IMR-90 (cell line): ENCODE measurements at regions not wholly inside any gene's neighbourhood (a gene's known extent, or its start where the extent isn't known, plus 50 kb on each side); places are given as distances from the start of the nearest gene placed in this dataset.

Experiments
- ATAC-seq: fragments of 200-7000 bp; cut with Tn5 transposase; 2 replicates; pipeline ENCODE4 v1.9.1; 2020; ENCODE audit warnings: low read depth, mild to moderate bottlenecking, moderate library complexity
- BruUV-seq: library from RNA; stranded (reverse); fragments of 400-500 nt; replicated peaks from 2 replicates; lab custom pipeline; 2021; lab: Mats Ljungman, UMichigan
- CTCF ChIA-PET: fragments of 300-600 bp; formaldehyde crosslinking; extraction: SDS; loops from one replicate; lab custom pipeline; 2021; ENCODE audit warnings: antibody characterized with exemption; lab: Yijun Ruan, JAX
- POLR2A ChIA-PET: fragments of 300-600 bp; sonication (Branson Sonifier 250); formaldehyde crosslinking; loops from one replicate; lab custom pipeline; 2022; ENCODE audit warnings: antibody characterized with exemption; ENCODE audit not compliant: unreplicated experiment; lab: Charles Lee
- DNase-seq: peaks from one replicate; pipeline ENCODE4 v3.0.0; 2013
- H2AFZ ChIP-seq: replicated peaks from 2 replicates; pipeline ENCODE3; 2013; ENCODE audit warnings: low read length, mild to moderate bottlenecking; ENCODE audit not compliant: poor library complexity
- H2AK5ac ChIP-seq: 2 replicates; pipeline ENCODE4 v1.6.1; 2013; ENCODE audit warnings: low read depth, low read length, inconsistent platforms
- H2AK9ac ChIP-seq: replicated peaks from 2 replicates; pipeline ENCODE3; 2013; ENCODE audit warnings: mild to moderate bottlenecking, low read depth, low read length, moderate library complexity; ENCODE audit not compliant: poor library complexity
- H2BK120ac ChIP-seq: 2 replicates; pipeline ENCODE4 v1.6.1; 2013; ENCODE audit warnings: low read depth, low read length, inconsistent platforms
- H2BK15ac ChIP-seq: 3 replicates; pipeline ENCODE4 v1.6.1; 2013; ENCODE audit warnings: low read depth, low read length, inconsistent platforms
- H2BK20ac ChIP-seq: 2 replicates; pipeline ENCODE4 v1.6.1; 2013; ENCODE audit warnings: low read depth, mild to moderate bottlenecking, inconsistent platforms, low read length, moderate library complexity
- H2BK5ac ChIP-seq: 2 replicates; pipeline ENCODE4 v1.6.1; 2013; ENCODE audit warnings: mild to moderate bottlenecking, low read depth, low read length, inconsistent platforms; ENCODE audit not compliant: poor library complexity, severe bottlenecking
- H3K14ac ChIP-seq: replicated peaks from 2 replicates; pipeline ENCODE4 v1.6.1; 2013; ENCODE audit warnings: low read depth, low read length, inconsistent platforms
- H3K18ac ChIP-seq: 2 replicates; pipeline ENCODE4 v1.6.1; 2013; ENCODE audit warnings: low read depth, low read length, control low read depth
- H3K23ac ChIP-seq: 2 replicates; pipeline ENCODE4 v1.6.1; 2013; ENCODE audit warnings: low read depth, low read length, inconsistent platforms
- H3K27ac ChIP-seq: 2 replicates; pipeline ENCODE4 v1.5.1; 2013; ENCODE audit warnings: mild to moderate bottlenecking, control low read depth, low read length; ENCODE audit not compliant: insufficient read depth
- H3K27me3 ChIP-seq: 2 replicates; pipeline ENCODE4 v1.6.1; 2013; ENCODE audit warnings: low read length; ENCODE audit not compliant: control insufficient read depth, insufficient read depth
- H3K36me3 ChIP-seq: 2 replicates; pipeline ENCODE4 v1.6.1; 2013; ENCODE audit warnings: low read length, mixed read lengths; ENCODE audit not compliant: control insufficient read depth, insufficient read depth
- H3K4ac ChIP-seq: 2 replicates; pipeline ENCODE4 v1.6.1; 2013; ENCODE audit warnings: low read depth, low read length, inconsistent platforms
- H3K4me1 ChIP-seq: 2 replicates; pipeline ENCODE4 v1.6.1; 2013; ENCODE audit warnings: low read length, mixed read lengths; ENCODE audit not compliant: control insufficient read depth, insufficient read depth
- H3K4me2 ChIP-seq: 2 replicates; pipeline ENCODE4 v1.6.1; 2013; ENCODE audit warnings: low read depth, mild to moderate bottlenecking, control low read depth, low read length, moderate library complexity
- H3K4me3 ChIP-seq: 2 replicates; pipeline ENCODE4 v1.5.1; 2013; ENCODE audit warnings: low read depth, mild to moderate bottlenecking, control low read depth, low read length, moderate library complexity; ENCODE audit not compliant: insufficient read depth
- H3K56ac ChIP-seq: 2 replicates; pipeline ENCODE4 v1.6.1; 2013; ENCODE audit warnings: low read length, inconsistent platforms; ENCODE audit not compliant: insufficient read depth; ENCODE audit errors: extremely low read depth
- H3K79me1 ChIP-seq, 2 experiments: 2 replicates each; pipeline ENCODE4 v1.6.1; 2013; ENCODE audit warnings: low read length in 2 of 2, inconsistent platforms in 1 of 2, low read depth in 1 of 2
- H3K9ac ChIP-seq: 2 replicates; pipeline ENCODE4 v1.6.1; 2013; ENCODE audit warnings: low read depth, low read length, control low read depth
- H3K9me1 ChIP-seq: 2 replicates; pipeline ENCODE4 v1.6.1; 2013; ENCODE audit warnings: low read length, inconsistent platforms; ENCODE audit not compliant: insufficient read depth
- H3K9me3 ChIP-seq: 2 replicates; pipeline ENCODE4 v1.6.1; 2013; ENCODE audit warnings: low read length; ENCODE audit not compliant: control insufficient read depth, insufficient read depth
- H4K20me1 ChIP-seq: 2 replicates; pipeline ENCODE4 v1.6.1; 2013; ENCODE audit warnings: low read length, inconsistent platforms; ENCODE audit not compliant: insufficient read depth
- H4K5ac ChIP-seq: 2 replicates; pipeline ENCODE4 v1.6.1; 2013; ENCODE audit warnings: mild to moderate bottlenecking, low read depth, low read length, control low read depth
- H4K8ac ChIP-seq, 2 experiments: 2 replicates each; pipeline ENCODE4 v1.6.1; 2013; ENCODE audit warnings: low read depth in 2 of 2, low read length in 2 of 2, control low read depth in 1 of 2, inconsistent platforms in 1 of 2
- H4K91ac ChIP-seq: 2 replicates; pipeline ENCODE4 v1.6.1; 2013; ENCODE audit warnings: low read depth, low read length, inconsistent platforms; ENCODE audit not compliant: insufficient read depth
- BHLHE40 ChIP-seq: fragments of 150-350 bp; IDR thresholded peaks from 2 replicates; pipeline ENCODE4 v1.6.1; 2016; ENCODE audit warnings: mild to moderate bottlenecking, low read depth, low read length
- CEBPB ChIP-seq: IDR thresholded peaks from 2 replicates; pipeline ENCODE4 v1.6.1; 2012; ENCODE audit warnings: low read depth, low read length, improper control_type of control experiment
- CHD1 ChIP-seq: IDR thresholded peaks from 2 replicates; pipeline ENCODE4 v1.6.1; 2012; ENCODE audit warnings: low read depth, low read length, improper control_type of control experiment
- CTCF ChIP-seq: conservative IDR thresholded peaks from 2 replicates; pipeline ENCODE4 v1.5.1; 2012; ENCODE audit warnings: mild to moderate bottlenecking, low read depth, low read length, improper control_type of control experiment
- ELK1 ChIP-seq: fragments of 150-350 bp; IDR thresholded peaks from 2 replicates; pipeline ENCODE4 v1.6.1; 2016; ENCODE audit warnings: low read depth, mild to moderate bottlenecking, low read length, moderate library complexity, borderline replicate concordance
- FOS ChIP-seq: fragments of 150-350 bp; IDR thresholded peaks from 2 replicates; pipeline ENCODE4 v1.6.1; 2016; ENCODE audit warnings: low read depth, low read length
- MAFK ChIP-seq: IDR thresholded peaks from 2 replicates; pipeline ENCODE4 v1.6.1; 2012; ENCODE audit warnings: low read depth, low read length, improper control_type of control experiment
- MAZ ChIP-seq: IDR thresholded peaks from 2 replicates; pipeline ENCODE4 v1.6.1; 2012; ENCODE audit warnings: low read depth, mild to moderate bottlenecking, low read length, improper control_type of control experiment, moderate library complexity, borderline replicate concordance
- MXI1 ChIP-seq: IDR thresholded peaks from 2 replicates; pipeline ENCODE4 v1.6.1; 2012; ENCODE audit warnings: low read depth, mild to moderate bottlenecking, low read length, moderate library complexity, borderline replicate concordance
- NFE2L2 ChIP-seq: fragments of 150-350 bp; IDR thresholded peaks from 2 replicates; pipeline ENCODE4 v1.6.1; 2016; ENCODE audit warnings: low read depth, mild to moderate bottlenecking, low read length
- POLR2A ChIP-seq: IDR thresholded peaks from 2 replicates; pipeline ENCODE4 v1.6.1; 2012; ENCODE audit warnings: mild to moderate bottlenecking, low read depth, low read length
- RCOR1 ChIP-seq: IDR thresholded peaks from 2 replicates; pipeline ENCODE4 v1.6.1; 2012; ENCODE audit warnings: mild to moderate bottlenecking, low read length, improper control_type of control experiment; ENCODE audit not compliant: insufficient replicate concordance
- SMC3 ChIP-seq: fragments of 150-350 bp; IDR thresholded peaks from 2 replicates; pipeline ENCODE4 v1.6.1; 2016; ENCODE audit warnings: low read depth, mild to moderate bottlenecking, antibody characterized with exemption, low read length, moderate library complexity
- WGBS, 2 experiments: methylation state at CpG; one replicate each; pipeline versions ENCODE4 v1.1.5 to v1.1.7; 2013; ENCODE audit warnings: missing lambda C conversion rate in 2 of 2; ENCODE audit not compliant: insufficient read length in 1 of 2; ENCODE audit errors: extremely low coverage in 2 of 2; 5-methylcytosine and 5-hydroxymethylcytosine counted together
- dilution Hi-C: fragments of 300-500 bp; cut with HindIII; formaldehyde crosslinking; loops from one replicate; pipeline ENCODE4 v1.14.3; 2018; ENCODE audit warnings: low sequenced_read_pairs; ENCODE audit not compliant: unreplicated experiment
- in situ Hi-C: fragments of 300-500 bp; cut with MboI; formaldehyde crosslinking; loops from 3 replicates; pipeline ENCODE4 v1.14.3; 2019; ENCODE audit warnings: low sequenced_read_pairs, inconsistent platforms, mixed read lengths
- intact Hi-C: fragments of 100-400 bp; cut with micrococcal nuclease; formaldehyde crosslinking; loops from 2 replicates; pipeline ENCODE4 v1.10.0; 2022
- TF ChIP-seq, protein P1 (sequence below): fragments of 150-350 bp; IDR thresholded peaks from 2 replicates; pipeline ENCODE4 v1.6.1; 2017; ENCODE audit warnings: mild to moderate bottlenecking, antibody characterized with exemption, low read length, low read depth

GRCh38 chr6:151178373-151178772 is 61.4 kb upstream of the AKAP12 start:
- ATAC-seq = no peak
- Histone ChIP-seq H3K36me3 (no peaks in the 10 kb centered on the region; the same call in 1 of the 2 replicates), H3K4me3 (no peak overlapping the region), H3K4ac (no peak overlapping the region), H3K9me1 (peaks cover 5% of the 10 kb centered on the region; the same call in 1 of the 2 replicates), H2AK9ac (no peak overlapping the region), H2BK120ac (no peak overlapping the region), H3K9me3 (peaks cover 2% of the 10 kb centered on the region), H2AFZ (no peak overlapping the region), H4K91ac (no peak overlapping the region), H3K23ac (no peak overlapping the region), H4K5ac (no peak overlapping the region), H3K18ac (no peak overlapping the region), H3K9ac (no peak overlapping the region), H3K27me3 (peaks cover 7% of the 10 kb centered on the region), H2BK5ac (no peak overlapping the region), H3K27ac (no peak overlapping the region), H2BK15ac (no peak overlapping the region), H3K79me1 (no peaks in the 10 kb centered on the region), H2AK5ac (no peak overlapping the region), H3K14ac (no peak overlapping the region), H3K4me2 (no peak overlapping the region), H3K4me1 (peaks cover 2% of the 10 kb centered on the region; the same call in 1 of the 2 replicates), H4K20me1 (no peaks in the 10 kb centered on the region), H4K8ac (no peak overlapping the region), H2BK20ac (no peak overlapping the region), H3K56ac (no peak overlapping the region)
- WGBS, 2 experiments = no CpG with 5 or more reads among the region's 3 CpGs
- TF ChIP-seq BHLHE40 (no peak), CTCF (no peak), POLR2A (no peak), MAZ (no peak), RCOR1 (no peak), CEBPB (no peak), ELK1 (no peak), NFE2L2 (no peak), MXI1 (no peak), FOS (no peak), MAFK (no peak), SMC3 (no peak), CHD1 (no peak)
- TF ChIP-seq, protein P1, sequence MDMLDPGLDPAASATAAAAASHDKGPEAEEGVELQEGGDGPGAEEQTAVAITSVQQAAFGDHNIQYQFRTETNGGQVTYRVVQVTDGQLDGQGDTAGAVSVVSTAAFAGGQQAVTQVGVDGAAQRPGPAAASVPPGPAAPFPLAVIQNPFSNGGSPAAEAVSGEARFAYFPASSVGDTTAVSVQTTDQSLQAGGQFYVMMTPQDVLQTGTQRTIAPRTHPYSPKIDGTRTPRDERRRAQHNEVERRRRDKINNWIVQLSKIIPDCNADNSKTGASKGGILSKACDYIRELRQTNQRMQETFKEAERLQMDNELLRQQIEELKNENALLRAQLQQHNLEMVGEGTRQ = no peak
- DNase-seq = no peak
- intact Hi-C loops = no loop called here
- BruUV-seq = no TSS peak
- ChIA-PET POLR2A (no interaction called here), CTCF (no interaction called here)
- in situ Hi-C loops = no loop called here
- dilution Hi-C loops = no loop called here
